SK-N-SH (cell line): ENCODE measurements at regions not wholly inside any gene's neighbourhood (a gene's known extent, or its start where the extent isn't known, plus 50 kb on each side); places are given as distances from the start of the nearest gene placed in this dataset.
"Not testable (repeated sequence)": the region's sequence is repeated elsewhere in the genome, so short reads cannot be mapped to it uniquely, and the experiment has no call there.

Experiments
- CTCF ChIP-seq: fragments of 200-600 bp; sonication (generic); IDR thresholded peaks from 2 replicates; pipeline ENCODE4 v1.6.1; 2017; ENCODE audit warnings: antibody characterized with exemption, mild to moderate bottlenecking, moderate library complexity
- EP300 ChIP-seq, 2 experiments: IDR thresholded peaks; 2 replicates each; pipeline versions ENCODE4 v1.4.0 to v1.6.1; 2012; ENCODE audit warnings: borderline replicate concordance in 1 of 2, low read depth in 1 of 2, low read length in 1 of 2
- EZH2phosphoT487 ChIP-seq: fragments of 200-600 bp; sonication (generic); IDR thresholded peaks from 2 replicates; pipeline ENCODE4 v1.6.1; 2017; ENCODE audit warnings: low read depth, mixed run types, mild to moderate bottlenecking, antibody characterized with exemption, moderate library complexity, borderline replicate concordance
- POLR2AphosphoS5 ChIP-seq: IDR thresholded peaks from 2 replicates; pipeline ENCODE4 v1.6.1; 2012; ENCODE audit warnings: low read depth, low read length
- RAD21 ChIP-seq: IDR thresholded peaks from 2 replicates; pipeline ENCODE4 v1.6.1; 2012; ENCODE audit warnings: mild to moderate bottlenecking, low read length
- TCF12 ChIP-seq: IDR thresholded peaks from 2 replicates; pipeline ENCODE4 v1.4.0; 2012
- TEAD4 ChIP-seq: IDR thresholded peaks from 2 replicates; pipeline ENCODE4 v1.4.0; 2012; ENCODE audit warnings: mild to moderate bottlenecking, borderline replicate concordance; ENCODE audit not compliant: insufficient read depth

GRCh38 chr18:14987377-14987776, 239.4 kb downstream of the ANKRD30B start:
- not testable (repeated sequence) for TF ChIP-seq CTCF; TEAD4; EZH2phosphoT487; RAD21; POLR2AphosphoS5; TCF12; EP300 (IDR thresholded peaks at IDR 0.05; ENCODE audit: borderline replicate concordance in 1 of 2, low read depth in 1 of 2, low read length in 1 of 2)
